Activated CD4-positive, alpha-beta T cell treated with anti-CD3 and anti-CD28 coated beads, Interleukin-2, Interleukin-6, amounts not matched to agents 100 ng/mL and 50 ng/mL, durations not matched to agents 16 hours and 8 hours (primary cell): ENCODE measurements at regions not wholly inside any gene's neighbourhood (a gene's known extent, or its start where the extent isn't known, plus 50 kb on each side); places are given as distances from the start of the nearest gene placed in this dataset.

Source experiments
- DNase-seq: peaks from one replicate; pipeline ENCODE4 v3.0.0-alpha.2; 2020

DNA sequence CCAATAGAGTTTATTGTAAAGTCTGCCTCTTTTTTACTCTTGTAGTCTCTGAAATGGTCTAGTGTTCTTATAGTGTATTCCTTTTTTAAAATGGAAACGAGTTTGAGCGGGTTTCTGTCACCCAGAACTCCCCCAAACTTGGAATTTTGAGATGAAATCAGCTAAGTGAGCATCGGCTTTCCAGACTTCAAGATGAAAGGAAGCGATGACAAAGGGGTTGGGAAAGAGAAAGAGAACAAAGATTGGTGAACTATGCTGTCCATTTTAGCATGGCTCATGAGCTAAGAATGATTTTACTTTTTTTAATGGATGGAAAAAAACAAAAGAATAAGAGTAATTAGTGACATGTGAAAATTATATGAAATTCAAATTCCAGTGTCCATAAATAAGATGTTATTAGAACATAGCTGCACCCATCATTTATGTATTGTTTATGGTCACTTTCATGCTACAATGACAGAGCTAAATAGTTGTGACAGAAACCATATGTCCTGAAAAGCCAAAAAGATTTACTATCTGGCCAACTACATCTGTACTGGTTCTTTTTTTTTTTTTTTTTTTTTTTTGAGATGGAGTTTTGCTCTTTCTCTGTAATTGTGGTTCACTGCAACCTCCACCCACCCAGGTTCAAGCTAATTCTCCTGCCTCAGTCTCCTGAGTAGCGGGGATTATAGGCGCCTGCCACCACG, 52.7 kb upstream of the PDZRN3 start:
- no peak for DNase-seq
